K562 (cell line): ENCODE measurements at regions not wholly inside any gene's neighbourhood (a gene's known extent, or its start where the extent isn't known, plus 50 kb on each side); places are given as distances from the start of the nearest gene placed in this dataset.

ENCODE experiments used
- ATAC-seq: fragments of 200-7000 bp; cut with Tn5 transposase; 3 replicates; pipeline ENCODE4 v1.9.1; 2020; ENCODE audit warnings: moderate library complexity
- BruUV-seq: library from RNA; stranded (reverse); fragments of 400-500 nt; replicated peaks from 2 replicates; lab custom pipeline; 2021; lab: Mats Ljungman, UMichigan
- CTCF ChIA-PET: fragments of 300-600 bp; formaldehyde crosslinking; extraction: SDS; loops from one replicate; lab custom pipeline; 2021; ENCODE audit warnings: low intra/inter-chr PET ratio; lab: Yijun Ruan, JAX
- POLR2A ChIA-PET: fragments of 300-600, 350-650 bp; sonication (Branson Sonifier 250); formaldehyde crosslinking; extraction: SDS; loops from one replicate; lab custom pipeline; 2021; ENCODE audit warnings: antibody characterized with exemption, inconsistent platforms; lab: Yijun Ruan, JAX
- DNase-seq, 4 experiments: peaks; one replicate each; pipeline versions ENCODE4 v3.0.0 to v3.0.0-alpha.2; 2011 to 2018; ENCODE audit warnings: low spot score in 3 of 4, mixed read lengths in 3 of 4; ENCODE audit errors: extremely low read depth in 1 of 4
- FAIRE-seq: peaks from 2 replicates; lab custom pipeline; 2011; peaks lifted over from hg19 to GRCh38; lab: Jason Lieb, UNC
- H2AFZ ChIP-seq: 2 replicates; pipeline ENCODE4 v1.6.0; 2011; ENCODE audit warnings: low read depth, low read length, control low read depth, inconsistent platforms
- H3K27ac ChIP-seq: fragments of 200-600 bp; 3 replicates; pipeline ENCODE4 v1.8.0; 2011; ENCODE audit warnings: low read depth, mild to moderate bottlenecking, control low read depth, inconsistent platforms, low read length, moderate library complexity, mixed read lengths; ENCODE audit errors: extremely low read depth
- H3K27me3 ChIP-seq, 2 experiments: fragments of 300-600 bp in 1 of 2; 2 replicates in 1 of 2; 3 replicates in 1 of 2; pipeline versions ENCODE4 v1.6.0 to v1.8.0; 2011; ENCODE audit warnings: inconsistent platforms in 2 of 2, low read length in 2 of 2, mild to moderate bottlenecking in 1 of 2, mixed read lengths in 1 of 2, moderate library complexity in 1 of 2; ENCODE audit not compliant: control insufficient read depth in 2 of 2, insufficient read depth in 2 of 2
- H3K36me3 ChIP-seq: fragments of 300-600 bp; 3 replicates; pipeline ENCODE4 v1.8.0; 2011; ENCODE audit warnings: mild to moderate bottlenecking, low read length, inconsistent platforms; ENCODE audit not compliant: control insufficient read depth, insufficient read depth
- H3K4me1 ChIP-seq, 2 experiments: fragments of 200-600 bp in 1 of 2; replicated peaks in 1 of 2; 2 replicates in 1 of 2; 3 replicates in 1 of 2; pipeline versions ENCODE4 v1.5.1 to v1.8.0; 2011; ENCODE audit warnings: inconsistent platforms in 2 of 2, low read length in 2 of 2, mild to moderate bottlenecking in 1 of 2, mixed read lengths in 1 of 2, moderate library complexity in 1 of 2; ENCODE audit not compliant: control insufficient read depth in 2 of 2, insufficient read depth in 2 of 2
- H3K4me2 ChIP-seq: 2 replicates; pipeline ENCODE4 v1.6.1; 2011; ENCODE audit warnings: low read length, control low read depth, inconsistent platforms, mixed read lengths; ENCODE audit not compliant: insufficient read depth
- H3K4me3 ChIP-seq: fragments of 200-600 bp; sonication (generic), shearing (Covaris generic); 2 replicates; pipeline ENCODE4 v1.5.1; 2016; ENCODE audit warnings: control low read depth, inconsistent platforms
- H3K79me2 ChIP-seq: fragments of 200-600 bp; 3 replicates; pipeline ENCODE4 v1.8.0; 2011; ENCODE audit warnings: low read length, inconsistent platforms; ENCODE audit not compliant: control insufficient read depth, insufficient read depth
- H3K9ac ChIP-seq, 2 experiments: 2 replicates each; pipeline versions ENCODE4 v1.6.0 to v1.6.1; 2011; ENCODE audit warnings: low read depth in 2 of 2, low read length in 2 of 2, control low read depth in 1 of 2, inconsistent platforms in 1 of 2, mild to moderate bottlenecking in 1 of 2, mixed read lengths in 1 of 2; ENCODE audit not compliant: insufficient read depth in 1 of 2
- H3K9me1 ChIP-seq: one replicate; pipeline ENCODE4 v1.6.0; 2011; ENCODE audit warnings: inconsistent platforms, mild to moderate bottlenecking, low read length, moderate library complexity; ENCODE audit not compliant: control insufficient read depth, insufficient read depth
- H3K9me3 ChIP-seq: replicated peaks from 2 replicates; pipeline ENCODE4 v1.5.1; 2011; ENCODE audit warnings: low read depth, low read length, inconsistent platforms; ENCODE audit not compliant: control insufficient read depth, insufficient read depth
- H4K20me1 ChIP-seq: replicated peaks from 2 replicates; pipeline ENCODE4 v1.6.1; 2011; ENCODE audit warnings: low read length, inconsistent platforms, mixed read lengths; ENCODE audit not compliant: control insufficient read depth, insufficient read depth
- ARNT ChIP-seq, 2 experiments: fragments of 450-650 bp; IDR thresholded peaks; 2 replicates each; pipeline ENCODE4 v1.6.1; 2016; ENCODE audit warnings: mild to moderate bottlenecking in 1 of 2
- DACH1 ChIP-seq: fragments of 450-650 bp; IDR thresholded peaks from 2 replicates; pipeline ENCODE4 v1.6.1; 2018; ENCODE audit not compliant: partially characterized antibody
- GATAD2A ChIP-seq: fragments of 450-650 bp; IDR thresholded peaks from 2 replicates; pipeline ENCODE4 v1.6.1; 2017
- L3MBTL2 ChIP-seq: fragments of 450-650 bp; IDR thresholded peaks from 2 replicates; pipeline ENCODE4 v1.6.1; 2016; ENCODE audit warnings: mild to moderate bottlenecking, moderate library complexity
- LCOR ChIP-seq: sonication (generic); formaldehyde crosslinking; IDR thresholded peaks from 2 replicates; pipeline ENCODE4 v1.8.0; 2022; ENCODE audit warnings: mild to moderate bottlenecking, missing genetic modification reagents
- NFYB ChIP-seq: IDR thresholded peaks from 2 replicates; pipeline ENCODE4 v1.6.1; 2011; ENCODE audit warnings: mild to moderate bottlenecking, moderate library complexity; ENCODE audit not compliant: insufficient read length; ENCODE audit errors: extremely low read depth
- PHB ChIP-seq: fragments of 250-450 bp; sonication (Bioruptor Pico); IDR thresholded peaks from 2 replicates; pipeline ENCODE4 v1.5.0; 2021
- PURB ChIP-seq: sonication (generic); formaldehyde crosslinking; IDR thresholded peaks from 2 replicates; pipeline ENCODE4 v1.9.0; 2021; ENCODE audit warnings: low read depth, mild to moderate bottlenecking, missing genetic modification reagents
- RB1 ChIP-seq: fragments of 450-650 bp; IDR thresholded peaks from 2 replicates; pipeline ENCODE4 v1.6.1; 2017; ENCODE audit warnings: low read depth, mild to moderate bottlenecking
- SNIP1 ChIP-seq: fragments of 450-650 bp; IDR thresholded peaks from 2 replicates; pipeline ENCODE4 v1.7.1; 2017; ENCODE audit warnings: low read depth, mild to moderate bottlenecking
- SRSF3 ChIP-seq: fragments of 200-400 bp; formaldehyde crosslinking; IDR thresholded peaks from 2 replicates; pipeline ENCODE4 v1.6.1; 2016; ENCODE audit warnings: mild to moderate bottlenecking, low read length, moderate library complexity; ENCODE audit not compliant: insufficient read depth
- SUPT5H ChIP-seq: fragments of 450-650 bp; IDR thresholded peaks from 2 replicates; pipeline ENCODE4 v1.6.1; 2016
- U2AF1 ChIP-seq: fragments of 200-400 bp; formaldehyde crosslinking; optimal IDR thresholded peaks from 2 replicates; pipeline ENCODE3; 2017; ENCODE audit warnings: mild to moderate bottlenecking, low read depth, low read length, moderate library complexity
- ZFP30 ChIP-seq: fragments of 250-450 bp; sonication (Bioruptor Pico); IDR thresholded peaks from 2 replicates; pipeline ENCODE4 v1.8.0; 2022; ENCODE audit warnings: moderate library complexity, mild to moderate bottlenecking, inconsistent platforms, borderline replicate concordance
- ZKSCAN1 ChIP-seq: fragments of 150-350 bp; IDR thresholded peaks from 2 replicates; pipeline ENCODE4 v1.6.1; 2016; ENCODE audit warnings: low read depth, low read length
- ZNF316 ChIP-seq: fragments of 450-650 bp; IDR thresholded peaks from 2 replicates; pipeline ENCODE4 v1.6.1; 2016
- ZNF668 ChIP-seq: fragments of 250-450 bp; sonication (Bioruptor Pico); IDR thresholded peaks from 2 replicates; pipeline ENCODE4 v1.8.0; 2022; ENCODE audit warnings: mild to moderate bottlenecking, inconsistent platforms
- ZNF77 ChIP-seq: fragments of 250-450 bp; sonication (Bioruptor Pico); IDR thresholded peaks from 2 replicates; pipeline ENCODE4 v1.5.0; 2020
- WGBS: fragments of 100-300 bp; shearing (Covaris generic); methylation state at CpG from one replicate; pipeline ENCODE4 v1.1.6; 2016; ENCODE audit warnings: low coverage, mixed read lengths; ENCODE audit not compliant: insufficient coverage; ENCODE audit errors: missing lambda C conversion rate; 5-methylcytosine and 5-hydroxymethylcytosine counted together
- in situ Hi-C: fragments of 300-500 bp; cut with MboI; formaldehyde crosslinking; loops from 4 replicates; pipeline ENCODE4 v1.15.0; 2018; ENCODE audit warnings: inconsistent platforms, mixed read lengths
- intact Hi-C: fragments of 100-400 bp; cut with micrococcal nuclease; formaldehyde crosslinking; loops from 2 replicates; pipeline ENCODE4 v1.14.2; 2022
- TF ChIP-seq, protein P1 (sequence below), 2 experiments: IDR thresholded peaks; 2 replicates each; pipeline ENCODE4 v1.6.1; 2012; ENCODE audit warnings: improper control_type of control experiment in 2 of 2, low read depth in 2 of 2, low read length in 2 of 2, borderline replicate concordance in 1 of 2

DNA sequence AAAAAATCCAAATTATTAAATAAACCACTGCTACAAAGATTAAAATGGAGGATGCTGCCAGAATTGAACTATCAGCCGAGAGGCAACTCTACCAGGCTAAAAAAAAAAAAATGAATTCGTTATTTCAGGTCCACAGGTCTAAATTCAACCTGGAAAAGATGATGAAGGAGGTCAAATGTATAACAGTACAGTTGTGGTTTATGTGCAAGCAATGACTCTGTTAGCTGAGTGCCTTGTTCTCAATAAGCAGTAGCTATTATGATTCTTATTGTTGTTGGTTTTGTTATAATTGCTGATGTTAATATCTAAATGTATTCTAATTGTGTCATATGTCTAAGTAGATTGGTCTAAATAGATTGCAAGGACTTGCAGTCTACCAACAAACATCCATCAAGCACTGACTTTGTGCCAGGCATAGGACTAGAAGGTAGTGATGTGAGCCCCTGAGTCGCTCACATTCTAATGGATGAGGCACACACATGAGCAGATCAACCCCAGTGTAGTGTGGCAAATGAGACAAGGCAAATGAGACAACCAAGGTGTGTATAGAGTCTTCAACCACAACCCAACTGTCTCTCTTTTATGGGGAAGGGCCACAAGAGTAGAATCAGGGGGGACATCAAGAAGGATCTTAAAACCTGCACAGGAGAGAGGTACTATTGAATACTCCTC is 77.0 kb upstream of the PLEKHG7 start (continued):
- TF ChIP-seq, protein P1, sequence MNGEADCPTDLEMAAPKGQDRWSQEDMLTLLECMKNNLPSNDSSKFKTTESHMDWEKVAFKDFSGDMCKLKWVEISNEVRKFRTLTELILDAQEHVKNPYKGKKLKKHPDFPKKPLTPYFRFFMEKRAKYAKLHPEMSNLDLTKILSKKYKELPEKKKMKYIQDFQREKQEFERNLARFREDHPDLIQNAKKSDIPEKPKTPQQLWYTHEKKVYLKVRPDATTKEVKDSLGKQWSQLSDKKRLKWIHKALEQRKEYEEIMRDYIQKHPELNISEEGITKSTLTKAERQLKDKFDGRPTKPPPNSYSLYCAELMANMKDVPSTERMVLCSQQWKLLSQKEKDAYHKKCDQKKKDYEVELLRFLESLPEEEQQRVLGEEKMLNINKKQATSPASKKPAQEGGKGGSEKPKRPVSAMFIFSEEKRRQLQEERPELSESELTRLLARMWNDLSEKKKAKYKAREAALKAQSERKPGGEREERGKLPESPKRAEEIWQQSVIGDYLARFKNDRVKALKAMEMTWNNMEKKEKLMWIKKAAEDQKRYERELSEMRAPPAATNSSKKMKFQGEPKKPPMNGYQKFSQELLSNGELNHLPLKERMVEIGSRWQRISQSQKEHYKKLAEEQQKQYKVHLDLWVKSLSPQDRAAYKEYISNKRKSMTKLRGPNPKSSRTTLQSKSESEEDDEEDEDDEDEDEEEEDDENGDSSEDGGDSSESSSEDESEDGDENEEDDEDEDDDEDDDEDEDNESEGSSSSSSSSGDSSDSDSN (IDR thresholded peaks at IDR 0.05; ENCODE audit: borderline replicate concordance in 1 of 2, low read depth in 2 of 2, low read length in 2 of 2) = no peak
- TF ChIP-seq ZFP30 (CRISPR knock-in tag) (no peak), SNIP1 (no peak), ARNT (IDR thresholded peaks at IDR 0.05) (no peak), DACH1 (no peak), ZNF316 (no peak), PHB (CRISPR knock-in tag) (no peak), ZNF668 (no peak), SRSF3 (no peak)

DNA sequence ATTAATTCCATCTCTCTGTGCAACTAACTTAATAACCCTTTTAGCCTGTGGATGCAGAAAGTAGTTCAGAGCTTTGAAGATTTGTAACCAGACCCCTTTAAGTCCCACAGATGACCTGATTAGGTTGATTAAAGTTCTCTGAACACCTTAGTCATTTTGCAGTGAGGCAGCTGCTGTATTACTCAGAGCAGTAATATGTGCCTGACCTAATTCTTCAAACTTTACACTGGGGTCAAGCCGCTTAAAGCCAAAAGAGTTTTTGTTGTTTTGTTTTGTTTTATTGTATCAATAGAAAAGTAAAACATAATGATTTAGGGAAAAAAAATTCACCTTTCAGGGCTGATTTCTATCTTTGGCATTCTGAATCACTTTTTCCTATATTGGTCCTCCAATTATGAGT is 78.6 kb upstream of the PLEKHG7 start:
- Histone ChIP-seq H3K4me1 (no peaks in the 10 kb centered on the region), H3K36me3 (no peaks in the 10 kb centered on the region), H3K4me2 (no peak overlapping the region), H3K27ac (no peak overlapping the region), H2AFZ (no peak overlapping the region), H3K9me3 (no peaks in the 10 kb centered on the region), H3K9ac (no peak overlapping the region), H3K27me3 (peaks cover 3 to 4% of the 10 kb centered on the region in 2 experiments; a peak in 1 of 5 replicates), H4K20me1 (no peaks in the 10 kb centered on the region), H3K4me3 (no peak overlapping the region), H3K79me2 (no peaks in the 10 kb centered on the region), H3K9me1 (no peaks in the 10 kb centered on the region)
- no peak for DNase-seq
- 0% methylated on average over 1 of the region's 1 CpG for WGBS
- POLR2A ChIA-PET = no interaction called here
- CTCF ChIA-PET = no interaction called here
- no TSS peak for BruUV-seq
- intact Hi-C loops (no loop called here), in situ Hi-C loops (no loop called here)
- ATAC-seq = no peak
- FAIRE-seq = no peak
- no peak for TF ChIP-seq L3MBTL2
- TF ChIP-seq SUPT5H = no peak
- no peak for TF ChIP-seq ZNF77
- no peak for TF ChIP-seq PURB (CRISPR knock-in tag)
- no peak for TF ChIP-seq U2AF1
- no peak for TF ChIP-seq NFYB
- no peak for TF ChIP-seq RB1
- TF ChIP-seq GATAD2A = no peak
- no peak for TF ChIP-seq LCOR (CRISPR knock-in tag)
- no peak for TF ChIP-seq ZKSCAN1
